ENCODE measurements at regions not wholly inside any gene's neighbourhood (a gene's known extent, or its start where the extent isn't known, plus 50 kb on each side); places are given as distances from the start of the nearest gene placed in this dataset.
"Not testable (repeated sequence)": the region's sequence is repeated elsewhere in the genome, so short reads cannot be mapped to it uniquely, and the experiment has no call there.

GRCh38 chrX:14997271-14997670 lies 124.0 kb downstream of the MOSPD2 start (continued):
- no peak for TF ChIP-seq SAP30 (IDR thresholded peaks at IDR 0.05; ENCODE audit: borderline replicate concordance, insufficient read depth, low read depth, low read length, poor library complexity, severe bottlenecking)
- no peak for TF ChIP-seq MLX (CRISPR knock-in tag; conservative IDR thresholded peaks at IDR 0.05)
- no peak for TF ChIP-seq SREBF2 (CRISPR knock-in tag; IDR thresholded peaks at IDR 0.05)
- no peak for TF ChIP-seq ESRRA (IDR thresholded peaks at IDR 0.05; ENCODE audit: borderline replicate concordance, low read depth)

- DNase-seq (ENCODE audit: extremely low read depth in 1 of 4, low spot score in 3 of 4); H4K20me1 ChIP-seq (replicated peaks; ENCODE audit: control insufficient read depth, insufficient read depth, low read length); POLR2A ChIA-PET; intact Hi-C loops (cut with micrococcal nuclease); BruUV-seq (replicated peaks); CTCF ChIA-PET (ENCODE audit: low intra/inter-chr PET ratio); H3K79me2 ChIP-seq (ENCODE audit: control insufficient read depth, insufficient read depth, low read length); in situ Hi-C loops (cut with MboI); H3K9ac ChIP-seq (ENCODE audit: insufficient read depth in 1 of 2, low read depth in 2 of 2, low read length in 2 of 2); H3K4me1 ChIP-seq (replicated peaks in 1 of 2; ENCODE audit: control insufficient read depth in 2 of 2, insufficient read depth in 2 of 2, low read length in 2 of 2); H3K9me1 ChIP-seq (ENCODE audit: control insufficient read depth, insufficient read depth, low read length); FAIRE-seq; H3K9me3 ChIP-seq (replicated peaks; ENCODE audit: control insufficient read depth, insufficient read depth, low read depth, low read length); ATAC-seq; H3K27ac ChIP-seq (ENCODE audit: extremely low read depth, low read depth, low read length); H2AFZ ChIP-seq (ENCODE audit: low read depth, low read length); H3K4me3 ChIP-seq; H3K36me3 ChIP-seq (ENCODE audit: control insufficient read depth, insufficient read depth, low read length); H3K27me3 ChIP-seq (ENCODE audit: control insufficient read depth in 2 of 2, insufficient read depth in 2 of 2, low read length in 2 of 2); H3K4me2 ChIP-seq (ENCODE audit: insufficient read depth, low read length): not testable (repeated sequence)
- 0% methylated on average over 5 of the region's 5 CpGs for WGBS (ENCODE audit: insufficient coverage, low coverage, missing lambda C conversion rate)
These were observed 111.2 kb downstream of the MOSPD2 start for GRCh38 chrX:14984425-14984824.

Measured in K562 (cell line).